Thoracic aorta (tissue), 2 donors: ENCODE measurements at regions not wholly inside any gene's neighbourhood (a gene's known extent, or its start where the extent isn't known, plus 50 kb on each side); places are given as distances from the start of the nearest gene placed in this dataset.

Experiments used
- ATAC-seq: fragments of 150-250 bp; one replicate; pipeline ENCODE4 v1.8.0; 2017; ENCODE audit warnings: low read depth; ENCODE audit not compliant: insufficient number of reproducible peaks, low FRiP score
- DNase-seq: peaks from one replicate; pipeline ENCODE4 v3.0.0-alpha.2; 2020; ENCODE audit warnings: low spot score
- H3K27ac ChIP-seq, 2 donors: fragments of 200-600 bp; sonication (generic); 1 replicate in 1 of 2; 2 replicates in 1 of 2; pipeline ENCODE4 v1.5.1; 2016; ENCODE audit warnings: mild to moderate bottlenecking in 2 of 2, moderate library complexity in 2 of 2
- H3K27me3 ChIP-seq: fragments of 200-600 bp; sonication (generic); replicated peaks from 2 replicates; pipeline ENCODE4 v1.6.0; 2016; ENCODE audit warnings: mild to moderate bottlenecking; ENCODE audit not compliant: insufficient read depth
- H3K36me3 ChIP-seq: fragments of 200-600 bp; sonication (generic); one replicate; pipeline ENCODE4 v1.5.1; 2016
- H3K4me1 ChIP-seq, 2 donors: fragments of 200-600 bp; sonication (generic); 1 replicate in 1 of 2; 2 replicates in 1 of 2; pipeline versions ENCODE4 v1.5.1 to v1.6.0; 2016; ENCODE audit warnings: low read depth in 2 of 2, mild to moderate bottlenecking in 1 of 2; ENCODE audit not compliant: control insufficient read depth in 1 of 2
- H3K4me3 ChIP-seq: fragments of 200-600 bp; sonication (generic); 2 replicates; pipeline ENCODE4 v1.5.1; 2016; ENCODE audit warnings: mild to moderate bottlenecking
- H3K9me3 ChIP-seq: fragments of 200-600 bp; sonication (generic); 2 replicates; pipeline ENCODE4 v1.5.1; 2016
- CTCF ChIP-seq: fragments of 200-600 bp; sonication (generic); IDR thresholded peaks from one replicate; pipeline ENCODE4 v1.5.1; 2019; ENCODE audit warnings: antibody characterized with exemption

GRCh38 chr12:67873355-67873754 lies 115.9 kb upstream of the IFNG-AS1 start:
- H3K4me1 ChIP-seq: no peaks in the 10 kb centered on the region
- no peak for DNase-seq
- H3K27ac ChIP-seq: no peak overlapping the region
- no peak for TF ChIP-seq CTCF
- H3K27me3 ChIP-seq: no peaks in the 10 kb centered on the region
- H3K36me3 ChIP-seq: no peaks in the 10 kb centered on the region
- H3K9me3 ChIP-seq: no peaks in the 10 kb centered on the region
- H3K4me3 ChIP-seq: no peak overlapping the region
- ATAC-seq: no peak

- Histone ChIP-seq H3K4me1 (no peaks in the 10 kb centered on the region), H3K27me3 (no peaks in the 10 kb centered on the region), H3K4me3 (no peak overlapping the region), H3K27ac (no peak overlapping the region), H3K9me3 (no peaks in the 10 kb centered on the region), H3K36me3 (no peaks in the 10 kb centered on the region)
- TF ChIP-seq CTCF: no peak
- ATAC-seq: no peak
- no peak for DNase-seq
Observed at GRCh38 chr12:67876305-67876915, 112.8 kb upstream of the IFNG-AS1 start.

- no peak for TF ChIP-seq CTCF
- DNase-seq: no peak
- no peak overlapping the region for H3K27ac ChIP-seq
- no peaks in the 10 kb centered on the region for H3K4me1 ChIP-seq
- H3K36me3 ChIP-seq: no peaks in the 10 kb centered on the region
- ATAC-seq: no peak
- H3K27me3 ChIP-seq: no peaks in the 10 kb centered on the region
- H3K4me3 ChIP-seq: no peak overlapping the region
- no peaks in the 10 kb centered on the region for H3K9me3 ChIP-seq
Observed at GRCh38 chr12:67877727-67878126, 111.5 kb upstream of the IFNG-AS1 start.

DNA sequence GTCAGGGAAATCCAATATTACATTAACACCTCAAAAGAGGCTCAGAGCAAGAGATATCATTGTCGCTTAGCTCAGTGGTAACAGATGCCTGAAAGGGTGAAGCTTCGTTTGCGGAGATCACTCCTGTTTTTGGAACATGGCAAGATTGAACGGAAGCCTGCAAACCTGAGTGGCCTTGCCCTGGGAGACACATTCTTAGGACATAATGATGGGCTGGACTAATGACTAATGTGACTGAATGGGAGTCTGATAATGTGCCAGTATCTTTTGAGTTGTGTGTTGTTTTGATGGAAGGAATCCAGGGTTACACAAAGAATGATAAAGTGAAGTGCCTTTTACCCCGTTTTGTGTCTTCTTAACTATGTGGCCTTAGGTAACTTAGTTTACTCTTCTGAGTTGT lies 109.3 kb upstream of the IFNG-AS1 start:
- no peak overlapping the region for H3K27ac ChIP-seq
- TF ChIP-seq CTCF: no peak
- ATAC-seq: no peak

GRCh38 chr12:67881565-67881964 lies 107.7 kb upstream of the IFNG-AS1 start:
- H3K36me3 ChIP-seq: no peaks in the 10 kb centered on the region
- ATAC-seq: no peak
- no peaks in the 10 kb centered on the region for H3K9me3 ChIP-seq
- TF ChIP-seq CTCF: no peak
- H3K4me1 ChIP-seq: peaks cover 3 to 21% of the 10 kb centered on the region in 2 donors
- H3K4me3 ChIP-seq: no peak overlapping the region
- no peaks in the 10 kb centered on the region for H3K27me3 ChIP-seq
- no peak for DNase-seq
- no peak overlapping the region for H3K27ac ChIP-seq

More for the DNA sequence above, 109.3 kb upstream of the IFNG-AS1 start:
- no peak for DNase-seq
- no peak overlapping the region for H3K4me3 ChIP-seq
- H3K9me3 ChIP-seq: no peaks in the 10 kb centered on the region
- H3K36me3 ChIP-seq: no peaks in the 10 kb centered on the region
- H3K4me1 ChIP-seq: peaks cover 3 to 7% of the 10 kb centered on the region in 2 donors
- no peaks in the 10 kb centered on the region for H3K27me3 ChIP-seq
